Stimulated activated CD8-positive, alpha-beta memory T cell treated with anti-CD3 and anti-CD28 coated beads, Interleukin-15, amount 100 ng/mL, for 4 hours (primary cell): ENCODE measurements at regions not wholly inside any gene's neighbourhood (a gene's known extent, or its start where the extent isn't known, plus 50 kb on each side); places are given as distances from the start of the nearest gene placed in this dataset.

Experiments used
- DNase-seq, 2 donors: peaks; one replicate each; pipeline ENCODE4 v3.0.0-alpha.2; 2020; ENCODE audit warnings: low read depth in 2 of 2

- no peak for DNase-seq
Measured at GRCh38 chr5:164013077-164013670, 507.8 kb downstream of the MAT2B start.

- DNase-seq = no peak
Measured at GRCh38 chr5:164020116-164020515, 514.7 kb downstream of the MAT2B start.

GRCh38 chr5:164027738-164028137 lies 522.3 kb downstream of the MAT2B start:
- DNase-seq = no peak

- DNase-seq = no peak
Measured at GRCh38 chr5:164038128-164038783, 532.8 kb downstream of the MAT2B start.

GRCh38 chr5:164041105-164041504 lies 535.7 kb downstream of the MAT2B start:
- no peak for DNase-seq

- no peak for DNase-seq
Measured at GRCh38 chr5:164048359-164048926, 543.0 kb downstream of the MAT2B start.

GRCh38 chr5:164051745-164052144 lies 546.3 kb downstream of the MAT2B start:
- DNase-seq = no peak

- DNase-seq = no peak
Measured at GRCh38 chr5:164052536-164053093, 547.2 kb downstream of the MAT2B start.

- DNase-seq = no peak
Measured at GRCh38 chr5:164053123-164053522, 547.7 kb downstream of the MAT2B start.

GRCh38 chr5:164054461-164054860 lies 549.0 kb downstream of the MAT2B start:
- no peak for DNase-seq

GRCh38 chr5:164057121-164057520 lies 551.7 kb downstream of the MAT2B start:
- DNase-seq = no peak

- no peak for DNase-seq
Measured at GRCh38 chr5:164058621-164059020, 553.2 kb downstream of the MAT2B start.

GRCh38 chr5:164059471-164059870 lies 554.1 kb downstream of the MAT2B start:
- DNase-seq = no peak

GRCh38 chr5:164060786-164061355 lies 555.5 kb downstream of the MAT2B start:
- no peak for DNase-seq

GRCh38 chr5:164062304-164062703 lies 556.9 kb downstream of the MAT2B start:
- no peak for DNase-seq

GRCh38 chr5:164065266-164065665 lies 559.8 kb downstream of the MAT2B start:
- no peak for DNase-seq

- DNase-seq = no peak
Measured at GRCh38 chr5:164071671-164072070, 566.3 kb downstream of the MAT2B start.

GRCh38 chr5:164073081-164073480 lies 567.7 kb downstream of the MAT2B start:
- no peak for DNase-seq

- no peak for DNase-seq
Measured at GRCh38 chr5:164076556-164076955, 571.1 kb downstream of the MAT2B start.

GRCh38 chr5:164090358-164090757 lies 584.9 kb downstream of the MAT2B start:
- no peak for DNase-seq

GRCh38 chr5:164091836-164092235 lies 586.4 kb downstream of the MAT2B start:
- DNase-seq = no peak

- no peak for DNase-seq
Measured at GRCh38 chr5:164094291-164094690, 588.9 kb downstream of the MAT2B start.

GRCh38 chr5:164097749-164098148 lies 592.3 kb downstream of the MAT2B start:
- no peak for DNase-seq
